ENCODE measurements at regions not wholly inside any gene's neighbourhood (a gene's known extent, or its start where the extent isn't known, plus 50 kb on each side); places are given as distances from the start of the nearest gene placed in this dataset.

DNA sequence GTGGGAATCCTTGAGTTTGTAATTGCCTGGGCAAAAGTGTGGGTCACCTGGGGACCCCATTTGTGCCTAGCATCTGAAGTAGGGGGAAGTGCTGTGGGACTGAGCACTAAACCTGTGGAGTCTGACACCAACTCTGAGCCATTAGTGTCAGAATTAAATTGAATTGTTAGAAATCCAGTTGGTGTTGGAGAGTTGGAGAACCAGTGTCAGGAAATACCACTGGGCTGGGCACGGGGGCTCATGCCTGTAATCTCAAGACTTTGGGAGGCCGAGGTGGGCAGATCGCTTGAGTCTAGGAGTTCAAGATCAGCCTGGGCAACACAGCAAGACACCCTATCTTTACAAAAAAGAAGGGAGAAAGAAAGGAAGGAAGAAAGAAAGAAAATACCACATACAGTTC is 67.5 kb upstream of the BRD7 start:
- peaks cover 13 to 22% (median 21%) of the 10 kb centered on the region in 3 experiments for H3K36me3 Mint-ChIP-seq (ENCODE audit: insufficient read depth in 1 of 3, low read depth in 3 of 3)
- H3K23ac ChIP-seq (ENCODE audit: insufficient read length, low read depth, low read length) = no peak overlapping the region
- WGBS (ENCODE audit: extremely low coverage, insufficient read length, low lambda C conversion rate) = no CpG with 5 or more reads among the region's 3 CpGs

More for the DNA sequence above, 67.5 kb upstream of the BRD7 start:
- no peak overlapping the region for H4K91ac ChIP-seq (ENCODE audit: insufficient read length, low read depth, low read length)
- H4K20me1 ChIP-seq (ENCODE audit: control insufficient read depth, insufficient read depth, insufficient read length) = no peaks in the 10 kb centered on the region
- no peak overlapping the region for H2BK12ac ChIP-seq (ENCODE audit: insufficient read length, low read depth, low read length)
- H3K4me1 ChIP-seq (ENCODE audit: insufficient read depth, low read length) = peaks cover 4% of the 10 kb centered on the region; the same call in 1 of the 2 replicates
- TF ChIP-seq, protein P1, sequence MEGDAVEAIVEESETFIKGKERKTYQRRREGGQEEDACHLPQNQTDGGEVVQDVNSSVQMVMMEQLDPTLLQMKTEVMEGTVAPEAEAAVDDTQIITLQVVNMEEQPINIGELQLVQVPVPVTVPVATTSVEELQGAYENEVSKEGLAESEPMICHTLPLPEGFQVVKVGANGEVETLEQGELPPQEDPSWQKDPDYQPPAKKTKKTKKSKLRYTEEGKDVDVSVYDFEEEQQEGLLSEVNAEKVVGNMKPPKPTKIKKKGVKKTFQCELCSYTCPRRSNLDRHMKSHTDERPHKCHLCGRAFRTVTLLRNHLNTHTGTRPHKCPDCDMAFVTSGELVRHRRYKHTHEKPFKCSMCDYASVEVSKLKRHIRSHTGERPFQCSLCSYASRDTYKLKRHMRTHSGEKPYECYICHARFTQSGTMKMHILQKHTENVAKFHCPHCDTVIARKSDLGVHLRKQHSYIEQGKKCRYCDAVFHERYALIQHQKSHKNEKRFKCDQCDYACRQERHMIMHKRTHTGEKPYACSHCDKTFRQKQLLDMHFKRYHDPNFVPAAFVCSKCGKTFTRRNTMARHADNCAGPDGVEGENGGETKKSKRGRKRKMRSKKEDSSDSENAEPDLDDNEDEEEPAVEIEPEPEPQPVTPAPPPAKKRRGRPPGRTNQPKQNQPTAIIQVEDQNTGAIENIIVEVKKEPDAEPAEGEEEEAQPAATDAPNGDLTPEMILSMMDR (conservative IDR thresholded peaks at IDR 0.05) = no peak
- H3K27ac ChIP-seq (ENCODE audit: insufficient read length, low read depth, low read length) = no peak overlapping the region
- H2BK15ac ChIP-seq (ENCODE audit: low read depth, low read length) = no peak overlapping the region
- H3K79me2 ChIP-seq (ENCODE audit: insufficient read depth, low read length) = no peaks in the 10 kb centered on the region; the same call in 1 of the 2 replicates
- H2BK120ac ChIP-seq (ENCODE audit: low read depth, low read length, poor library complexity, severe bottlenecking) = no peak overlapping the region
- Mint-ChIP-seq H3K27me3 (ENCODE audit: low read depth) (peaks cover 4% of the 10 kb centered on the region), H3K4me3 (no peak overlapping the region), H3K4me1 (peaks cover 4 to 9% of the 10 kb centered on the region in 2 experiments; a peak in 3 of 4 replicates), H3K27ac (no peak overlapping the region), H3K9me3 (peaks cover 26 to 29% of the 10 kb centered on the region in 2 experiments)
- no peak overlapping the region for H3K56ac ChIP-seq (ENCODE audit: insufficient read length, low read depth, low read length)
- no peaks in the 10 kb centered on the region for H3K79me1 ChIP-seq (ENCODE audit: insufficient read depth, low read depth, low read length, poor library complexity, severe bottlenecking)
- H3K23me2 ChIP-seq (ENCODE audit: insufficient read length, low read depth, low read length, poor library complexity, severe bottlenecking) = no peaks in the 10 kb centered on the region
- H3K14ac ChIP-seq (ENCODE audit: insufficient read depth, low read length) = no peak overlapping the region
- H2BK5ac ChIP-seq (ENCODE audit: insufficient read length, low read length) = no peak overlapping the region
- H3K4me2 ChIP-seq (ENCODE audit: insufficient read depth, insufficient read length, low read length) = no peak overlapping the region
- no peak overlapping the region for H2AK5ac ChIP-seq (ENCODE audit: insufficient read length, low read length)
- H3K18ac ChIP-seq (ENCODE audit: insufficient read length, low read depth, low read length) = no peak overlapping the region
- H3K27me3 ChIP-seq (ENCODE audit: insufficient read depth, low read length) = no peaks in the 10 kb centered on the region; the same call in none of the 2 replicates
- no peak for DNase-seq
- H3K9ac ChIP-seq (ENCODE audit: extremely low read depth, insufficient read length, low read length) = no peak overlapping the region
- H3K9me3 ChIP-seq (ENCODE audit: control insufficient read depth, low read depth, low read length) = no peaks in the 10 kb centered on the region
- H3K4ac ChIP-seq (ENCODE audit: low read depth, low read length) = no peak overlapping the region
- no peak overlapping the region for H2BK20ac ChIP-seq (ENCODE audit: low read depth, low read length, poor library complexity, severe bottlenecking)
- no peak overlapping the region for H4K5ac ChIP-seq (ENCODE audit: insufficient read length, low read depth, low read length)
- no peak overlapping the region for H3T11ph ChIP-seq (ENCODE audit: low read length)
- no peak overlapping the region for H4K8ac ChIP-seq (replicated peaks; ENCODE audit: insufficient read length, low read depth, low read length)
- H2AFZ ChIP-seq (ENCODE audit: low read length) = no peak overlapping the region

Data from H9 (cell line).